AG09319 (cell line): ENCODE measurements at regions not wholly inside any gene's neighbourhood (a gene's known extent, or its start where the extent isn't known, plus 50 kb on each side); places are given as distances from the start of the nearest gene placed in this dataset.
"Not testable (repeated sequence)": the region's sequence is repeated elsewhere in the genome, so short reads cannot be mapped to it uniquely, and the experiment has no call there.

Experiments used
- DNase-seq: peaks from one replicate; pipeline ENCODE4 v3.0.0-alpha.2; 2010; ENCODE audit warnings: low read depth; ENCODE audit errors: extremely low read depth
- TF ChIP-seq, protein P1 (sequence below): IDR thresholded peaks from 2 replicates; pipeline ENCODE4 v1.5.1; 2011; ENCODE audit warnings: low read depth, mild to moderate bottlenecking, inconsistent platforms, low read length, moderate library complexity

DNA sequence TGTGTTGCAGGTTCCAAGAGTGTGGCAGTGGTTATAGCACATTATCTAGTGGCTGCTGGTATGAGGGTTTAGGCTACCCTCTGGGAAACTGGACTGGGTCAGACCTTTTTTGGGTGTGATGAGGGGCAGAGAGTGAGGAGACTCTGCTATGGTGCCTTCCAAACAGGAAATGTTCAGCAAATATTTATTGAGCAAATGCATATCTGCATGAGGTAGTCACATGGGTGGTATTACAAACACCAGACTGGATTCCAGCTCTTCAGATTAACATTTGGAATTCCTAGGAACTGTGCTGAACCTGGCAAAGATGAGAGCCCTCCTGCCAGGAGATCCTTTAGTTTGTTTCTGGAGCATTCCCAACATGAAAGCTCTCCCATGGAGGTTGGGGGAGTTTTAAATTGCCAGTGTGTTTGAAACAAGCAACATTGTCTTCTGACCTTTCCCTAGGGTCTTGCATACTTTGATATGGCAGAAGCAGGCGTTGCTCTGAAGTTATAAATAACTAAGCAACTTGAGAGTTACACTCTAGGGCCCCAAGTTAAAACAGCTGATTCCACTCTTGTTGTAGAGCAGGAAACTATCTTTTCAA is 341.2 kb upstream of the C2CD4B start:
- TF ChIP-seq, protein P1, sequence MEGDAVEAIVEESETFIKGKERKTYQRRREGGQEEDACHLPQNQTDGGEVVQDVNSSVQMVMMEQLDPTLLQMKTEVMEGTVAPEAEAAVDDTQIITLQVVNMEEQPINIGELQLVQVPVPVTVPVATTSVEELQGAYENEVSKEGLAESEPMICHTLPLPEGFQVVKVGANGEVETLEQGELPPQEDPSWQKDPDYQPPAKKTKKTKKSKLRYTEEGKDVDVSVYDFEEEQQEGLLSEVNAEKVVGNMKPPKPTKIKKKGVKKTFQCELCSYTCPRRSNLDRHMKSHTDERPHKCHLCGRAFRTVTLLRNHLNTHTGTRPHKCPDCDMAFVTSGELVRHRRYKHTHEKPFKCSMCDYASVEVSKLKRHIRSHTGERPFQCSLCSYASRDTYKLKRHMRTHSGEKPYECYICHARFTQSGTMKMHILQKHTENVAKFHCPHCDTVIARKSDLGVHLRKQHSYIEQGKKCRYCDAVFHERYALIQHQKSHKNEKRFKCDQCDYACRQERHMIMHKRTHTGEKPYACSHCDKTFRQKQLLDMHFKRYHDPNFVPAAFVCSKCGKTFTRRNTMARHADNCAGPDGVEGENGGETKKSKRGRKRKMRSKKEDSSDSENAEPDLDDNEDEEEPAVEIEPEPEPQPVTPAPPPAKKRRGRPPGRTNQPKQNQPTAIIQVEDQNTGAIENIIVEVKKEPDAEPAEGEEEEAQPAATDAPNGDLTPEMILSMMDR = no peak
- no peak for DNase-seq

DNA sequence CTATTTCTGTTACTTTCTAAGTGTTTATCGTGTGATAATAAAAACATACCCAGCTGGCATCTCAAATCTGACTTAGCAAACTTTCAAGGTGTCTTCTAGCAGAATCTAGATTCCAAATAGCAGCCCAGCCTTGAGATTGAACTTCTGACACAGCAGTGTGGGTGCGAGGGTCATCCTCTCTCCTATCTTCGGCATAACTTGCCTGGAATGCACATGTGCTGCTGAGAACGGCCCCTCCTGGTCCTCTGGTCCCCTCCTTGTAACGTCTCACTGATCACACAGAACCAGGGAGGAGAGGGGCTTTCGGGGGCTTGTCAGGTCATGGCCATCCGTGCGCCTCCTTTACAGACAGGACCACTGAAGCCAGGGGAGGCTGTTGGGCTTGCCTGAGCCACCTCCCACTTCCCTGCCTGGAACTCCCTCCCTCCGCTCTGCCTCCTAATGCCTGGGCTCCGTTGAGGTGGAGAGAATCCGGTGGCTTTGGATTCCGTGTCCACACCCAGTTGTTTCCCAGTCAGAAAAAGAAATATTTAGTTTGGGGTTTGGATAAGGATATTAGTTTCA is 344.4 kb upstream of the C2CD4B start:
- DNase-seq = no peak

DNA sequence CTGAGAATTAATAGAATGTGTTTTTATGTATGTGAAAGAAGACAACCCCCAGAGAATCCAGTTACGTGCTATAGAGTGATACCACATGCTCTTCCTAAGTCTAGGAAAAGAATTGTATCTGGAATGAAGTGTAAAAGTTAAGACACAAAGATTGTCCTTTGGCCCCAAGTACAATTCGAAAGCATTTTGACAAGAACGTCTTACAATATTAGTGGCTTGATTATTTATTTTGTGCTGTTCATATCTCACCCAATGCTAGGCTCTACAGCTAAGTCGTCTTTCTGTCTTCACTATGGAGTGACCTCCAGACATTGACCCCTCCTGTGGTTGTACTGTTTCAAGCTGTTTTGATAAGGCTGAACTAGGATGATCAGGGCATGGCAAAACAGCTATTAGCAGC is 345.7 kb upstream of the C2CD4B start:
- DNase-seq = no peak
- TF ChIP-seq, protein P1 = no peak

More for the DNA sequence above, 344.4 kb upstream of the C2CD4B start:
- TF ChIP-seq, protein P1 = no peak

DNA sequence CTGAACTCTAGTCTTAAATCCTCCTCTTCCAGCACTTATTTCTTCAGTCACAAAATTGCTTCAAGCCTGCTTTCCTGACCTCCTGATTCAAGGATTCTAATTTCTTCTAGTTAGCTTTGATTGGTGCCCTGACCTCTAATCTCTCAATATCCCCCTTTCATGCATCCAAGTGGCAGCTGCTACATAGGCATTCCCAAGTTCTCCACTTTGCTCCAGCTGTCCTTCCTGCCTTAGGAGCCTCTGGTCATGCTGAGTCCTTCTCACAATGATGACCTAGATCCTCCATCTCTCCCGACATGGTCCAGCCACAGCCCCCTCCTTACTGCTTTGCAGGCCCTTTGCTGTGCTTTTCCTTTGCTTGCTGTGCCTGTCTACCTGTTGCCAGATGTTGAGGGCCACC is 347.8 kb upstream of the C2CD4B start:
- TF ChIP-seq, protein P1 = no peak
- no peak for DNase-seq

DNA sequence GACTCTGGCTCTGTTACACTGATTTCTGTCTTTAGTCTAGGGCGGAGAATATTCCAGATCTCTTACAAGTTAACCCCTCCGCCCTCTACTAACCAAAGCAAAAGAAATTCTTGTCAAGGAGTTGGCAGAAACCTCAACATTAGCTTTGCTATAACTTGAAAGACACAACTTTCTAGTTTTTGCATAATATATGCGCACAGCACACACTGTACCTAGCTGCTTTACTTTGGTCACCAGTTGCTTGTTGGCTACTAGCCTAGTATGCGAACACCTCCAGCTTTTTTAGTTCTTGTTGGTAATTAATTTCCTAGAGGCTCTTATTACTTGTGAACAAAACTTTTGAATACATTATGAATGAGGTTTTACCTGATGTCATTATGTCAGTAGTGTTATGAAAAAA is 348.8 kb upstream of the C2CD4B start:
- DNase-seq = no peak
- TF ChIP-seq, protein P1 = no peak

DNA sequence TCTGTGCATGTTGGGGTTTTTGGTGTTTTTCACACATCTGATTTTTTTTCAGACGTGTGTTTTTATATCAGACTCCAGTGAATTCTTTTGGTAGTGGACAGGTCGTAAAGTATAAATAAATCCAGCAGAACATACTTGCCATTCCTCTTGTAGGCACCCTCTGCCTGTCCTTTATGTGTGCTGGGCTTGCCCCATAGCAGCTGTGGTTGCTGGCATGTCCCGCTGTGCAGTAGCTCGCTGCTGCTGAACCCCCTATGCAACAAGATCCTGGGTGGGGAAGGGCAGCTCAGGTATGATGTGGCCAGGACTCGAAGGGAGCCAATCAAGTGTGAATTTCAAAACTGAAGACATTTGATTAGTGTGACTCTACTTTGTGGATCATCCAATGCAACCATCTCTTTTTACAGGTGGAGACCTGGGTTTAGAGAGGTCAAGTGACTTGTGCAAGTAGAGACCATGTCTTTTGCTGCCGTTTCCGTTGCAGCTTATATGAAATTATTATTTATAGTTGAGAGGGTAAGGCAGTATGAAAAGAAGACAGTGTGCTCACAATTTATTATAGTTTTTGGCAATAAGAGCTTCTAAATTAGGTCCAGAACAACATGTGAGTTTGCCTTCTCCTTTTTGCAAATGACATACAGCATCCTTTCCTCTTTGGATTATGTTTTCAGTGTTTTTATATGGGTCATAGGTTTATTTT is 350.8 kb upstream of the C2CD4B start:
- no peak for DNase-seq
- TF ChIP-seq, protein P1 = no peak

DNA sequence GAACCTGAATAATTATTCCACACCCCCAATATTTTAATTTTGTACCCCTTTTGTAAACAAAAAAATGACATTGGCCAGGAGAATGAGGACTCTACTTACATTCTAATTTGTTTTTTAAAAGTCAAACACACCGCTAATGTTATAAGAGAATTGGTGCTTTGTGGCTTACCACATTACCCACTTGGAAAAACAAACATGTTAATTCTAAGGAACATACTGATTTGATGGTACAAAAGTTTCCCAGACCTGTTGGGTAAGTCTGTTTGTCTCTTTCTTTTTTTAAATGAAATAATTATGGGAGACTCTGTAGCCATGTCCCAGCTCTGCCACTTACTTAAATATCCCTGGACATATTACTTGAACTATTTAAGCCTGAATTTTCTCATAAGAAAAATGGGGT is 352.5 kb upstream of the C2CD4B start:
- TF ChIP-seq, protein P1 = no peak
- no peak for DNase-seq

DNA sequence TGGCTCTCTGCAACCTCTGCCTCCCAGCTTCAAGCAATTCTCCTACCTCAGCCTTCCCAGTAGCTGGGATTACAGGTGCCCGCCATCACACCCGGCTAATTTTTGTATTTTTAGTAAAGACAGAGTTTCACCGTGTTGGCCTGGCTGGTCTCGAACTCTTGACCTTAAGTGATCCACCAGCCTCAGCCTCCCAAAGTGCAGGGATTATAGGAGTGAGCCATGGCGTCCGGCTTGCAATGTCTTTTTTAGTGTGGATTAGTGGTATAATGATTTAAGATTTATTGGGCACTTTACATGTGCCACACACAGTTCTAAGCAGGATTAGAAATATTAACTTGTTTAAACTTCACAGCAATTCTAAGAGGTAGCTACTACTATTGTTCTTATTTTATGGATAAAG is 353.6 kb upstream of the C2CD4B start:
- not testable (repeated sequence) for DNase-seq
